ENCODE measurements at regions not wholly inside any gene's neighbourhood (a gene's known extent, or its start where the extent isn't known, plus 50 kb on each side); places are given as distances from the start of the nearest gene placed in this dataset.

- DNase-seq (ENCODE audit: low spot score in 2 of 2): peak in 1 of 2 donors; percentile 62
- intact Hi-C loops (cut with DNase I): no loop called here
- no peak overlapping the region for H3K4me3 ChIP-seq
- no peaks in the 10 kb centered on the region for H3K27me3 ChIP-seq
- H3K27ac ChIP-seq: no peak overlapping the region
- no peaks in the 10 kb centered on the region for H3K9me3 ChIP-seq
- H3K4me1 ChIP-seq: peaks cover 0 to 3% of the 10 kb centered on the region in 2 donors
- TF ChIP-seq CTCF (IDR thresholded peaks at IDR 0.05): no peak
- no peaks in the 10 kb centered on the region for H3K36me3 ChIP-seq
Observed at GRCh38 chr2:219701847-219702634, 74.6 kb downstream of the SLC4A3 start.

DNA sequence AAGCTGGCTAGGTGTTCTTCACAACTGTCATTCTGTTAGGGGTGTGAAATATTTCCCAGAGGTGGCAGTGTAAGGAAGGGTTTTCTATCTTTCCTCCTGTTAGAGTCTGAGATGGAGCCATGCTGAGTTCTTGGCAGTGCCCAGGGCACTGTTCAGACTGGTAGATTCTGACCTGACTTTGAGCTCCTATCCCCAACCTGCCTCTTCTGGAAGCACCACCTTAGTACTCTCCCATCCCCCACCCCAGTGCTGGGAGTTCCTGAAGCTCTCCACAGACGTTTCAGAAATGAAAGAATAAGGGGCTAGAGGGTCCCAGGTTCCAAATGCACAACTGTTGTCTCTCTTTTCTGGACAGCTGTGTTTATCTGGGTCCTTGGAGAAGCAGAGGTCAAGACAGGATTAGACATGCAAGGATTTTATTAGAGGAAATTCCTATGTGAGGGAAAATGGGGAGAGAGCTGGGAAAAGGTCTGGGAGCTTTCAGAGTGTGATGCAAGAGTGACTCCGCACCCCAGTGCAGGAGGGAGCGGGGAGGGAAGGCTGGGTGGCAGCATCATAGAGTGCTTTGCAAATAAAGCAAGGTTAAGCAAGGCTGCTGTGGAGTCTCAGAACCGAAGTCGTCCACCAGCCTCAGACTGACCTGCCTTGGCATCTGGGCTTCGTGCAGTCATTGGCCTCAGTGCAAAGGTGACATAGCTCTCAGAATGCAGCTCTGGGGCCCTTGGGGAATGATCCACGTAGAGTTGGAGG lies 75.5 kb downstream of the SLC4A3 start:
- no peaks in the 10 kb centered on the region for H3K9me3 ChIP-seq
- intact Hi-C loops (cut with DNase I): no loop called here
- H3K4me1 ChIP-seq: peaks cover 0 to 3% of the 10 kb centered on the region in 2 donors
- no peak for TF ChIP-seq CTCF (IDR thresholded peaks at IDR 0.05)
- no peaks in the 10 kb centered on the region for H3K36me3 ChIP-seq
- H3K27me3 ChIP-seq: no peaks in the 10 kb centered on the region
- peak in 1 of 2 donors; percentile 51 for DNase-seq (ENCODE audit: low spot score in 2 of 2)
- no peak overlapping the region for H3K27ac ChIP-seq
- H3K4me3 ChIP-seq: no peak overlapping the region

DNA sequence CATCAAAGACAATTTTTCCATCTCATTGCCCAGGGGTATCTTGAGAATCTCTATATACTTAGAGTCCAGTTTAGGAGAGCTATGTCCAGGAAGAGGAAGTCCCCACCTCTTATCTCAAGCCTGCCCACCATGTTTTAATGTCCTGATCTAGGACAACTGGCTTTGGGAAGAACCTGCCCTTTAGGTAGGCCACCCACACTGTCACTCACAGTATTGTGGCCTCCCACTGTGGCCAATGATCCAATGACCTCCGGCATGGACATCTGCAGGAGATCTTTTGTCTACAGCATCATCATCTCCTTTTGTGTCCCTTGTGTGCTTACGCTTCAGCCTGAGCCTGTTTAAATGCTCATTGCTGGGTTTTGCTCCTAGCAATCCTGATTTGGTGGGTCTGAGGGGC lies 77.4 kb downstream of the SLC4A3 start:
- H3K4me3 ChIP-seq: no peak overlapping the region
- no peak for TF ChIP-seq CTCF (IDR thresholded peaks at IDR 0.05)
- H3K27ac ChIP-seq: no peak overlapping the region

GRCh38 chr2:219706823-219707281 lies 79.4 kb downstream of the SLC4A3 start:
- Histone ChIP-seq H3K27me3 (no peaks in the 10 kb centered on the region), H3K4me3 (no peak overlapping the region), H3K4me1 (peaks cover 0 to 2% of the 10 kb centered on the region in 2 donors), H3K9me3 (no peaks in the 10 kb centered on the region), H3K27ac (no peak overlapping the region), H3K36me3 (no peaks in the 10 kb centered on the region)
- intact Hi-C loops (cut with DNase I): no loop called here
- peak in 1 of 2 donors; percentile 47 for DNase-seq (ENCODE audit: low spot score in 2 of 2)
- no peak for TF ChIP-seq CTCF (IDR thresholded peaks at IDR 0.05)

More for the DNA sequence above, 77.4 kb downstream of the SLC4A3 start:
- no peaks in the 10 kb centered on the region for H3K27me3 ChIP-seq
- H3K36me3 ChIP-seq: no peaks in the 10 kb centered on the region
- intact Hi-C loops (cut with DNase I): no loop called here
- peaks cover 0 to 3% of the 10 kb centered on the region in 2 donors for H3K4me1 ChIP-seq
- H3K9me3 ChIP-seq: no peaks in the 10 kb centered on the region
- DNase-seq (ENCODE audit: low spot score in 2 of 2): peak in 1 of 2 donors; percentile 12

DNA sequence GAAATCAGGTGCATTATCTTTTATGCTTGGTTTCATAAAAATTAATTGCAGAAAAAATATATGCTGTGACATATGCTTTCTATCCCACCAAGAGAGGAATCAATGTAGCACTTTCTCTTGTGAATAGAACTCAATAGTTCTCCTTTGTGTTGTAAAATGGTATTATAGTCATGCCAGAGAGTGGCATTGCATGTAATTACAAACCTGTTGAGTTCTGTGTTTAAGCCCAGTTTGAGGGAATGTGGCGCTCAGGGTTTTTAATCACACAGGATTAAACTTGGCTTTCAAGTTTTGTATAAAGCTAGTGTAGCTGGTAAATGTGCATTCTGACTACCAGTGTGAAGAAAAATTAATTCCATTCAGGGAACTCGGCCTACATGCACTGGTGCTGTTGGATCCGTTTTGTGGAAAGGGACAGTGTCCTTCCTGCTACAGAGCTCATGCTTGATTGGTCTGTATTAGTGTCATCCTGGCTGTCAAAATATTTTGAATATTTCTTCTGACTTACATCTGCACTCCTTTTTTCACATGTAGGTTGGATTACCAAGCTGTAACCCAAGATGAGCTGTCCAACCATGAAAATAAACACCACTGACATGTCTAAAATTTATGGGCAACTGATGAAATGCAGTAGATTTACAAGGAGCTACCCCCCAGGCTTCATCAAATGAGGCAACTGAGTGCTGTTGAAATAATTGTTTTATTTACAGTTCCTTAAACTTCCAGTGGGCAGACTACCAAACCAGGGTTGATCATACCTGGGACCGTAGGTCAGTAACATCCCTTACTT lies 80.3 kb downstream of the SLC4A3 start:
- no peak for TF ChIP-seq CTCF (IDR thresholded peaks at IDR 0.05)

More for the DNA sequence above, 80.3 kb downstream of the SLC4A3 start:
- Histone ChIP-seq H3K9me3 (no peaks in the 10 kb centered on the region), H3K4me1 (no peaks in the 10 kb centered on the region), H3K27ac (no peak overlapping the region), H3K36me3 (no peaks in the 10 kb centered on the region), H3K27me3 (no peaks in the 10 kb centered on the region), H3K4me3 (no peak overlapping the region)
- peak in 1 of 2 donors; percentile 16 for DNase-seq (ENCODE audit: low spot score in 2 of 2)
- intact Hi-C loops (cut with DNase I): no loop called here

All from ascending aorta (tissue), 2 donors.